ENCODE measurements at regions not wholly inside any gene's neighbourhood (a gene's known extent, or its start where the extent isn't known, plus 50 kb on each side); places are given as distances from the start of the nearest gene placed in this dataset.

DNA sequence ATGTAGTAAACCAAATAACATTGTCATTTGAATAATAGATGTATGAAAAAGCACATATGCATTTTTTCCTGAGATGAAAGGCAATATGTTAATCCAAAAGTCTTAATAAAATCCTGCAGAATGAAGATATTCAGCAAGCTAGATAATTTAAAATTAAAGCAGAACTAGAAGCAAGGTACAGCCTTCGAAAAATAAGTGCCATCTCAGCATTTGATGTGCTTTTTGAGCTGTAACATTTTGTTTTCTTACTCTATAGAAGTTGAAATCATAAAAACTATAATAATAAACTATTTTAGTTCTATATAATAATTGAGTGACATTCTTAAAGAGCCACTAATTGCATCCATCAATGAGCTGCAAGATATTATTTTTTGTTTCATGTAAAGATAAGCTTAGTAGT lies 410.4 kb upstream of the TRAM1L1 start:
- no peak for TF ChIP-seq POLR2A (IDR thresholded peaks at IDR 0.05)
- TF ChIP-seq, protein P1, sequence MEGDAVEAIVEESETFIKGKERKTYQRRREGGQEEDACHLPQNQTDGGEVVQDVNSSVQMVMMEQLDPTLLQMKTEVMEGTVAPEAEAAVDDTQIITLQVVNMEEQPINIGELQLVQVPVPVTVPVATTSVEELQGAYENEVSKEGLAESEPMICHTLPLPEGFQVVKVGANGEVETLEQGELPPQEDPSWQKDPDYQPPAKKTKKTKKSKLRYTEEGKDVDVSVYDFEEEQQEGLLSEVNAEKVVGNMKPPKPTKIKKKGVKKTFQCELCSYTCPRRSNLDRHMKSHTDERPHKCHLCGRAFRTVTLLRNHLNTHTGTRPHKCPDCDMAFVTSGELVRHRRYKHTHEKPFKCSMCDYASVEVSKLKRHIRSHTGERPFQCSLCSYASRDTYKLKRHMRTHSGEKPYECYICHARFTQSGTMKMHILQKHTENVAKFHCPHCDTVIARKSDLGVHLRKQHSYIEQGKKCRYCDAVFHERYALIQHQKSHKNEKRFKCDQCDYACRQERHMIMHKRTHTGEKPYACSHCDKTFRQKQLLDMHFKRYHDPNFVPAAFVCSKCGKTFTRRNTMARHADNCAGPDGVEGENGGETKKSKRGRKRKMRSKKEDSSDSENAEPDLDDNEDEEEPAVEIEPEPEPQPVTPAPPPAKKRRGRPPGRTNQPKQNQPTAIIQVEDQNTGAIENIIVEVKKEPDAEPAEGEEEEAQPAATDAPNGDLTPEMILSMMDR (IDR thresholded peaks at IDR 0.05): no peak
